ENCODE measurements at regions not wholly inside any gene's neighbourhood (a gene's known extent, or its start where the extent isn't known, plus 50 kb on each side); places are given as distances from the start of the nearest gene placed in this dataset.

DNA sequence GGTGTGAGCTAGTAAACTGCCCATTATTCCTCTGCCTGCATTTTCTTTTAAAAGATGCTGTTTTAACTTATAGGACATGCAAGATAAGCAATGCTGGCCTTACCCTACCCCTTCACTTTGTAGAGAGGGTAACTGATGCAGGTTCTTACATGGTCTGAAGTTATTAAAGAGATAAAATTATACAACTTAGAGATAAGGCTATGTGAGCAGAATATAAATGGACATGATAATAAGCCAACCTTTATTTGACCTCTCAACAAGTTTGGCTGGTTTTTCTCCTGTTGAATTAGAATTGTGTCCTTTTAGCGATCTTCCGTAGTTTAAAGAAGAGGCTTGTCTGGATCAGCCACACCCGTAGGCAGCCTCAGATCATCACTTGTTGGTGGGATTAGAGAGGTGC lies 377.0 kb downstream of the BTBD3 start:
- TF ChIP-seq ZNF2 (tag by site-specific recombination; IDR thresholded peaks at IDR 0.05) (no peak), ZBTB7A (tag by site-specific recombination; IDR thresholded peaks at IDR 0.05; ENCODE audit: low read depth) (no peak), CTCF (tag by site-specific recombination; IDR thresholded peaks at IDR 0.05) (no peak), ZNF302 (tag by site-specific recombination; IDR thresholded peaks at IDR 0.05; ENCODE audit: low read depth) (no peak), ZNF707 (tag by site-specific recombination; IDR thresholded peaks at IDR 0.05) (no peak), ZNF24 (tag by site-specific recombination; IDR thresholded peaks at IDR 0.05) (no peak), ZNF121 (tag by site-specific recombination; IDR thresholded peaks at IDR 0.05) (no peak), ZNF239 (tag by site-specific recombination; IDR thresholded peaks at IDR 0.05) (no peak), PBX3 (CRISPR knock-in tag; IDR thresholded peaks at IDR 0.05) (no peak), ZNF830 (tag by site-specific recombination; IDR thresholded peaks at IDR 0.05; ENCODE audit: low read depth) (no peak), TCF7L2 (IDR thresholded peaks at IDR 0.05; ENCODE audit: borderline replicate concordance, low read depth, low read length) (no peak)
- TF ChIP-seq, protein P1, sequence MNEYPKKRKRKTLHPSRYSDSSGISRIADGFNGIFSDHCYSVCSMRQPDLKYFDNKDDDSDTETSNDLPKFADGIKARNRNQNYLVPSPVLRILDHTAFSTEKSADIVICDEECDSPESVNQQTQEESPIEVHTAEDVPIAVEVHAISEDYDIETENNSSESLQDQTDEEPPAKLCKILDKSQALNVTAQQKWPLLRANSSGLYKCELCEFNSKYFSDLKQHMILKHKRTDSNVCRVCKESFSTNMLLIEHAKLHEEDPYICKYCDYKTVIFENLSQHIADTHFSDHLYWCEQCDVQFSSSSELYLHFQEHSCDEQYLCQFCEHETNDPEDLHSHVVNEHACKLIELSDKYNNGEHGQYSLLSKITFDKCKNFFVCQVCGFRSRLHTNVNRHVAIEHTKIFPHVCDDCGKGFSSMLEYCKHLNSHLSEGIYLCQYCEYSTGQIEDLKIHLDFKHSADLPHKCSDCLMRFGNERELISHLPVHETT (tag by site-specific recombination; IDR thresholded peaks at IDR 0.05) = no peak
